GM23248 (cell line): ENCODE measurements at regions not wholly inside any gene's neighbourhood (a gene's known extent, or its start where the extent isn't known, plus 50 kb on each side); places are given as distances from the start of the nearest gene placed in this dataset.

Experiments
- DNase-seq: peaks from one replicate; pipeline ENCODE4 v3.0.0-alpha.2; 2015
- H2AFZ ChIP-seq: fragments of 200-600 bp; sonication (generic); 2 replicates; pipeline ENCODE4 v1.6.1; 2016; ENCODE audit warnings: antibody characterized with exemption
- H3F3A ChIP-seq: fragments of 200-600 bp; sonication (generic); 2 replicates; pipeline ENCODE4 v1.6.1; 2016; ENCODE audit warnings: mild to moderate bottlenecking, antibody characterized with exemption, mixed run types; ENCODE audit not compliant: insufficient read depth
- H3K27ac ChIP-seq: fragments of 200-600 bp; sonication (generic); 2 replicates; pipeline ENCODE4 v1.5.1; 2016; ENCODE audit warnings: mild to moderate bottlenecking
- H3K27me3 ChIP-seq: fragments of 200-600 bp; sonication (generic); replicated peaks from 2 replicates; pipeline ENCODE4 v1.6.1; 2016; ENCODE audit warnings: mild to moderate bottlenecking; ENCODE audit not compliant: insufficient read depth
- H3K36me3 ChIP-seq: fragments of 200-600 bp; sonication (generic); 2 replicates; pipeline ENCODE4 v1.6.1; 2016; ENCODE audit warnings: low read depth, mild to moderate bottlenecking
- H3K4me1 ChIP-seq: fragments of 200-600 bp; sonication (generic); 2 replicates; pipeline ENCODE4 v1.6.1; 2016; ENCODE audit warnings: mild to moderate bottlenecking; ENCODE audit not compliant: insufficient read depth
- H3K4me2 ChIP-seq: fragments of 200-600 bp; sonication (generic); one replicate; pipeline ENCODE4 v1.6.1; 2016; ENCODE audit warnings: mild to moderate bottlenecking; ENCODE audit not compliant: unreplicated experiment
- H3K4me3 ChIP-seq: fragments of 200-600 bp; sonication (generic); 2 replicates; pipeline ENCODE4 v1.5.1; 2016; ENCODE audit warnings: mild to moderate bottlenecking
- H3K79me2 ChIP-seq: fragments of 200-600 bp; sonication (generic); 2 replicates; pipeline ENCODE4 v1.6.1; 2016; ENCODE audit warnings: mild to moderate bottlenecking; ENCODE audit not compliant: insufficient read depth
- H3K9ac ChIP-seq: fragments of 200-600 bp; sonication (generic); 2 replicates; pipeline ENCODE4 v1.6.1; 2016; ENCODE audit warnings: mild to moderate bottlenecking
- H3K9me2 ChIP-seq: fragments of 200-600 bp; sonication (generic); 2 replicates; pipeline ENCODE4 v1.6.1; 2016; ENCODE audit warnings: mixed run types, mild to moderate bottlenecking, moderate library complexity; ENCODE audit not compliant: insufficient read depth
- H3K9me3 ChIP-seq: fragments of 200-600 bp; sonication (generic); one replicate; pipeline ENCODE4 v1.6.1; 2017; ENCODE audit warnings: low read depth
- H4K20me1 ChIP-seq: fragments of 200-600 bp; sonication (generic); 2 replicates; pipeline ENCODE4 v1.6.0; 2016; ENCODE audit not compliant: insufficient read depth
- EZH2 ChIP-seq: fragments of 200-600 bp; sonication (generic); IDR thresholded peaks from 2 replicates; pipeline ENCODE4 v1.6.1; 2018; ENCODE audit warnings: antibody characterized with exemption, mild to moderate bottlenecking; ENCODE audit not compliant: insufficient read depth, poor library complexity, severe bottlenecking
- EZH2phosphoT487 ChIP-seq: fragments of 200-600 bp; sonication (generic); IDR thresholded peaks from 2 replicates; pipeline ENCODE4 v1.6.1; 2018; ENCODE audit warnings: antibody characterized with exemption, moderate library complexity, mild to moderate bottlenecking, low read depth; ENCODE audit not compliant: insufficient read depth
- WGBS, 2 experiments: methylation state at CpG; one replicate each; pipeline ENCODE4 v1.1.6; 2015 to 2017; ENCODE audit warnings: low lambda C conversion rate in 2 of 2, low coverage in 1 of 2; ENCODE audit errors: missing lambda C conversion rate in 2 of 2; 5-methylcytosine and 5-hydroxymethylcytosine counted together
- in situ Hi-C: fragments of 300-500 bp; cut with MboI; formaldehyde crosslinking; loops from 2 replicates; pipeline ENCODE4 v1.15.0; 2020

GRCh38 chr12:102543494-102544485 lies 63.4 kb upstream of the IGF1 start:
- Histone ChIP-seq H2AFZ (no peak overlapping the region), H3K9ac (no peak overlapping the region), H3K9me3 (no peaks in the 10 kb centered on the region), H3K27ac (no peak overlapping the region), H3F3A (peaks cover 19% of the 10 kb centered on the region), H3K79me2 (no peaks in the 10 kb centered on the region), H3K4me2 (no peak overlapping the region), H4K20me1 (no peaks in the 10 kb centered on the region), H3K9me2 (no peaks in the 10 kb centered on the region), H3K4me1 (peaks cover 36% of the 10 kb centered on the region), H3K4me3 (no peak overlapping the region), H3K27me3 (no peaks in the 10 kb centered on the region), H3K36me3 (no peaks in the 10 kb centered on the region)
- peak; percentile 32 for DNase-seq
- 78 to 84% methylated on average over 5 of the region's 5 CpGs for WGBS, 2 experiments
- in situ Hi-C loops = no loop called here
- no peak for TF ChIP-seq EZH2phosphoT487
- TF ChIP-seq EZH2 = no peak

- TF ChIP-seq EZH2 (no peak), EZH2phosphoT487 (no peak)
These were observed 62.6 kb upstream of the IGF1 start for GRCh38 chr12:102542816-102543440.

GRCh38 chr12:102540815-102541385 lies 60.5 kb upstream of the IGF1 start:
- H2AFZ ChIP-seq = 0 out of 2 replicates have a peak overlapping the region, but pooled peaks have one; percentile 21
- no peaks in the 10 kb centered on the region for H3K79me2 ChIP-seq

More at GRCh38 chr12:102542816-102543440, 62.6 kb upstream of the IGF1 start:
- Histone ChIP-seq H3K79me2 (no peaks in the 10 kb centered on the region), H3K4me2 (no peak overlapping the region), H3K9me2 (no peaks in the 10 kb centered on the region), H3K4me1 (peaks cover 37% of the 10 kb centered on the region), H3K27ac (no peak overlapping the region), H3K9me3 (no peaks in the 10 kb centered on the region), H3K36me3 (no peaks in the 10 kb centered on the region), H3K27me3 (no peaks in the 10 kb centered on the region), H3K9ac (no peak overlapping the region), H3F3A (peaks cover 19% of the 10 kb centered on the region), H2AFZ (no peak overlapping the region), H4K20me1 (no peaks in the 10 kb centered on the region), H3K4me3 (no peak overlapping the region)
- no peak for DNase-seq
- in situ Hi-C loops = no loop called here
- WGBS, 2 experiments = 28 to 30% methylated on average over 6 of the region's 6 CpGs

More at GRCh38 chr12:102540815-102541385, 60.5 kb upstream of the IGF1 start:
- Histone ChIP-seq H3K9me2 (no peaks in the 10 kb centered on the region), H3F3A (peaks cover 34% of the 10 kb centered on the region), H3K36me3 (no peaks in the 10 kb centered on the region), H3K4me2 (peak overlapping the region; percentile 67), H3K27me3 (no peaks in the 10 kb centered on the region), H3K4me1 (peaks cover 47% of the 10 kb centered on the region), H3K9ac (no peak overlapping the region), H3K9me3 (no peaks in the 10 kb centered on the region), H3K4me3 (no peak overlapping the region), H3K27ac (0 out of 2 replicates have a peak overlapping the region, but pooled peaks have one; percentile 75), H4K20me1 (no peaks in the 10 kb centered on the region)
- no peak for TF ChIP-seq EZH2phosphoT487
- TF ChIP-seq EZH2 = no peak
- WGBS, 2 experiments = 61 to 68% methylated on average over 3 of the region's 3 CpGs
- DNase-seq = no peak
- in situ Hi-C loops = no loop called here
